GM10266 (cell line): ENCODE measurements at regions not wholly inside any gene's neighbourhood (a gene's known extent, or its start where the extent isn't known, plus 50 kb on each side); places are given as distances from the start of the nearest gene placed in this dataset.

Source experiments
- DNase-seq: peaks from one replicate; pipeline ENCODE4 v3.0.0; 2012; ENCODE audit errors: extremely low spot score
- TF ChIP-seq, protein P1 (sequence below): IDR thresholded peaks from 2 replicates; pipeline ENCODE4 v1.5.1; 2012; ENCODE audit warnings: mild to moderate bottlenecking, low read depth; ENCODE audit not compliant: control insufficient read depth, insufficient read depth; ENCODE audit errors: missing control alignments

DNA sequence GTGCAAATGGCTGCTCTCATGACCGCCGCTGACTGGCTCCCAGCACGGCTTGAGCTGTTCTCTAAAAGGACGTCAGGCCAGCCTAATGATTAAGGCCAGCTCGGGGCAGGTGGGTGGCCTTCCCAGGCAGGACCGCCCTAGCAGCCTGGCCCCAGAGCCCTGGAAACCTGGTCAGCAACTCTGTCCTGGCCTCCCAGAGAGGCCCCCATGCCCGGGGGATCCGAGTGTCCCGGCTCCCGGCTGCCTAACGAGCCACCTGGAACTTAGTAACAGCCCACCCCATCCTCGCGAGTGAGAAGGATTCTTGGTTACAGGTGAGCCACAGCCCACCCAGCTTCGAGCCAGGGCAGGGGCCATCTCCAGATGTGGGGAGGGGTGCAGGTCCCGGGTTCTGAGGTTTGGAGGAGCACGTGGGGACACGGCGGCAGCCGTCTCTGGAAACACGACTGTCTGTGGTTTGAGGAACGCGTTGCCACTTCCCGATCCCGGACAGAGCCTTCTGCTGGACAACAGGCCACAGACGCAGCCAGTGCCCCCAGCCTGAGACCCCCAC lies 73.8 kb upstream of the FBRSL1 start:
- TF ChIP-seq, protein P1, sequence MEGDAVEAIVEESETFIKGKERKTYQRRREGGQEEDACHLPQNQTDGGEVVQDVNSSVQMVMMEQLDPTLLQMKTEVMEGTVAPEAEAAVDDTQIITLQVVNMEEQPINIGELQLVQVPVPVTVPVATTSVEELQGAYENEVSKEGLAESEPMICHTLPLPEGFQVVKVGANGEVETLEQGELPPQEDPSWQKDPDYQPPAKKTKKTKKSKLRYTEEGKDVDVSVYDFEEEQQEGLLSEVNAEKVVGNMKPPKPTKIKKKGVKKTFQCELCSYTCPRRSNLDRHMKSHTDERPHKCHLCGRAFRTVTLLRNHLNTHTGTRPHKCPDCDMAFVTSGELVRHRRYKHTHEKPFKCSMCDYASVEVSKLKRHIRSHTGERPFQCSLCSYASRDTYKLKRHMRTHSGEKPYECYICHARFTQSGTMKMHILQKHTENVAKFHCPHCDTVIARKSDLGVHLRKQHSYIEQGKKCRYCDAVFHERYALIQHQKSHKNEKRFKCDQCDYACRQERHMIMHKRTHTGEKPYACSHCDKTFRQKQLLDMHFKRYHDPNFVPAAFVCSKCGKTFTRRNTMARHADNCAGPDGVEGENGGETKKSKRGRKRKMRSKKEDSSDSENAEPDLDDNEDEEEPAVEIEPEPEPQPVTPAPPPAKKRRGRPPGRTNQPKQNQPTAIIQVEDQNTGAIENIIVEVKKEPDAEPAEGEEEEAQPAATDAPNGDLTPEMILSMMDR: no peak

DNA sequence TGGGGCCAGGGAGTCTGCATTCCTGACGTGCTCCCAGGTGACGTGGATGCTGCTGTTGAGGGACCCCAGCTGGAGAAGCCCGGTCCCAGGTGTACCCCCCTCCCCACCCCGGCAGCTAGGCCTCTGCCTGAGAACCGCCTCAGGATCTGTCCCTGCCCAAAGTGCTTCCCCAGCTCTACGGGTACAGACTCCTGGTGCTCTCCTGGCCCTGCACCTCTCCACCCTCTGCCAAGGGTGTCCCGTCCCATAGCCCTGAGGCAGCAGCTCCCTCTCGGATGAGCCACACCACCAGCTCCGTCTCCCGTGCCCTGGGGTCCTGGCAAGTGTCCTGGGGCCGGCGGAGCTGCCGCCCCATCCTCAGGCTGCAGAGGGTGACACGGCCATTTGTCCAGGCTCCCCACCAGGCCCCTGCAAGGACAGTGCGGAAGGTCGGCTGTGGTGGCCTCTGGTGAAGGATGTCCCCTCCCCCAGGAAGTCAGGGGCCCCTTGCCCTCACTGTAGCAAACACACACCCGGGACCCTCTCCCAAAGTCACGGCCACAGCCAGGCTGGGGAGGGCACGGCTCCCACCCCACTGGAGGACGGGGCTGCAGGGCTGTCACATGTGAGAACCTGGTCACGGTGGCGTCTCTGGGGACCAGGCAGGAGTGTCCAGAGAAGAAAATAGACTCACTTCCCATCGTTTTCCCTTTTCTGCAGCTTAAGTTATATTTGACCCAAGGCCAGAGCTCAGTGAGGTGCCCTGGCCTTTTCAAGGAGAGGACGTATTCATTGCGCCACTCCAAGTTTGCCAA lies 74.4 kb upstream of the FBRSL1 start:
- no peak for DNase-seq
- TF ChIP-seq, protein P1: no peak

More for the DNA sequence above, 73.8 kb upstream of the FBRSL1 start:
- DNase-seq: no peak

DNA sequence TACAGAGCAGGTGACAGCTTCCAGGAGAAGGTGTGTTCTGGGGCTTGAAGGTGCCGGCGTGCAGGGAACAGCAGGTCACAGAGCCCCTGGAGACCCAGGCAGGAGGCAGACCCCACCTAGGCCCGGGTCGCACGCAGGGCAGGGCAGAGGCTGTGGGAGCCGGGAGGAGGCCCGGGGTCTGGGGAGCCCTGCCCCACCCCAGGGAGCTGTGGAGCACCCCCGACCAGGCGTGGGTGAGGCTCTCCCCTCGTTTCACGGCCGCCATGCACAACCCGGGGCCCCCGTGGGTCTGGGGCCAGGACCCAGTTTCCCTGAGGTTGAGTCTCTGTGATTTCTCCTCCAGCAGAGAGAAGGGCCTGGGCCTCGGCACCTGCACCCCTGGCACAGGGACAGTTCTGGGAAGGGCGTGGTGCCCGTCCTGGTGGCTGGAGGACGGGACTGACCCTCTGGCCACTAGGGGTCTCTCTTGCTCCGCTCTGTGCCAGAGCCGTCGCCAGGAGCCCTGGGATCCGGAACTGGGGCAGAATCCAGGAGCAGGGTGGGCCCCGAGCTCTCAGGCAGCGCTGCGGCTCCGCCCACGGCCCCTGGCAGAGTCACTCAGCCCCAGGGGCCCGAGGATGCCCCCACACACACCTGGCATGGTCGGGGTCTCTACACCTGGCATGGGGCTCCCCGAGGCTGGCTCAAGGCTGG lies 75.2 kb upstream of the FBRSL1 start:
- TF ChIP-seq, protein P1: peak; percentile 96
- peak; percentile 93 for DNase-seq

DNA sequence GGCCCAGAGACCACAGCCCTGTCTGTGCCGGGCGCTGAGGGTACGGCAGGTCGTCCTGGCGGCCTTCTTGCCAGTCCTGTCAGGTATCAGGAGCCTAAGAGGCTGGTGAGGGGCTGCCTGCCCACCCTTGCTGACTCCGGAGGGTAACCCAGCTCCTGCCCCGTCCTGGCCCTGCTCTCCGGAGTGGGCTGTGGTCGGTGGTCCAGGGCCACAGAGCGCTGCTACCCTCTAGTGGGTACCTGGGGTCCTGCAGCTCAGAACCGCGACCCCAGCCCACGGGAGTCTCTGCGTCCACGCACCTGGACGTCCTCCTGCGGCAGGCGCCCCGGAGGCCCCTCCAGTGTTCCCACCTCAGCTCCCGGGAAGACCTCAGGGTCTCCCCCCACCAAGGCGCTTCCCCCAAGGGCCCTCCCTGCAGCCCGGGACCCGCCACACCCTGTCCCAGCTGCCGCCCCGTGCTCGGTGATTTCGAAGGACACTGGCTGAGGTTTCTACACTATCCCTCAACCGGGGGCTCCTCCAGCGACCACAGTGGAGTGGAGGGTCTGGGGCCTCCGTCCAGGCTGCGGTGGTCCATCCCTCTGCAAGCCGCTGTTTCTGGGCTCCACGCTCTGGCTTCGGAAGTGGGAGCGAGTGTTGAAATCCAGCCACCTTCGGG lies 75.9 kb upstream of the FBRSL1 start:
- TF ChIP-seq, protein P1: peak; percentile 55
- no peak for DNase-seq

DNA sequence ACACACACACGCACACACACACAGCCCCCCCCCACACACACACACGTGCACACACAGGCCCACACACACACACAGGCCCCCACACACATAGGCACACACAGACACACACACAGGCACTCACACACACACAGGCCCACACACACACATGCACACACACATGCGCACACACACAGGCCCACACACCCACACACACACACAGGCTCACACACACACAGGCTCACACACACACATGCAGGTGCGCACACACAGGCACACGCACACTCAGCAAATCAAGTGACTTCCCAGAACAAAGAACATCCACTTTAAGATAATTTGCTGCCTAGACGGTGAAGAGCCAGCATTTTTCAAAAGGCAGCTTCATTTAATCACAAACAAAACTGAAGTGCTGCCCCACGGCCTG lies 78.5 kb upstream of the FBRSL1 start:
- DNase-seq: no peak
- TF ChIP-seq, protein P1: no peak

DNA sequence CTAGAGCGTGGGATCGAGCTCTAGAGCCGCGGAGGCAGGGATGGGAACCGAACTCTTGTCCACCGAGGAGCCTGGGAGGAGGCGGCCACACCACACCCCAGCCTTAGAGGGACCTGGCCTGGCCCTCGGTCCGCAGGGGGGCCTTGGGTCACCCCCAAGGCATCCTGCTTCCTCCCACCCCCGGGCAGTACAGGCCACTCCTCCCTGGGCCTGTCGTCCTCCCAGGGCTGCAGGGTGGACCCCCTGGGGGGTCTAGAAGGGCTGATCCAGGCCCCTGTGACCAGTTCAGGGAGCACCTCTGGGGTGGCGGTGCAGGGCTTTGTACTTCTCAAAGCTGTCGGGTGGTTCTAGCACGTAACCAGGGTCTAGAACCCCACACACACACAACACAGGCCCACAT lies 79.1 kb upstream of the FBRSL1 start:
- TF ChIP-seq, protein P1: no peak
- no peak for DNase-seq
